Liver (tissue), 3 donors: ENCODE measurements at regions not wholly inside any gene's neighbourhood (a gene's known extent, or its start where the extent isn't known, plus 50 kb on each side); places are given as distances from the start of the nearest gene placed in this dataset.

Experiments
- EGR1 ChIP-seq, 2 donors: IDR thresholded peaks; 2 replicates each; pipeline ENCODE4 v1.6.1; 2016 to 2018; ENCODE audit warnings: antibody characterized with exemption in 2 of 2, low read depth in 2 of 2
- FOXA1 ChIP-seq: IDR thresholded peaks from 2 replicates; pipeline ENCODE4 v1.6.1; 2016; ENCODE audit warnings: antibody characterized with exemption
- FOXA2 ChIP-seq: IDR thresholded peaks from 2 replicates; pipeline ENCODE4 v1.6.1; 2016; ENCODE audit warnings: antibody characterized with exemption
- JUND ChIP-seq, 2 donors: IDR thresholded peaks; 2 replicates each; pipeline ENCODE4 v1.6.1; 2016; ENCODE audit warnings: antibody characterized with exemption in 2 of 2
- RAD21 ChIP-seq, 2 donors: IDR thresholded peaks; 2 replicates each; pipeline ENCODE4 v1.6.1; 2016; ENCODE audit warnings: antibody characterized with exemption in 2 of 2, mild to moderate bottlenecking in 2 of 2
- SP1 ChIP-seq: IDR thresholded peaks from 2 replicates; pipeline ENCODE4 v1.6.1; 2018; ENCODE audit warnings: antibody characterized with exemption, mild to moderate bottlenecking
- TAF1 ChIP-seq: conservative IDR thresholded peaks from 2 replicates; pipeline ENCODE4 v1.6.1; 2016; ENCODE audit warnings: antibody characterized with exemption, mild to moderate bottlenecking
- YY1 ChIP-seq: IDR thresholded peaks from 2 replicates; pipeline ENCODE4 v1.6.1; 2016; ENCODE audit warnings: antibody characterized with exemption, mild to moderate bottlenecking
- TF ChIP-seq, protein P1 (sequence below): fragments of 150-350 bp; IDR thresholded peaks from 2 replicates; pipeline ENCODE4 v1.5.1; 2017; ENCODE audit warnings: improper control_type of control experiment, low read depth, low read length; ENCODE audit not compliant: missing input control
- TF ChIP-seq, protein P2 (sequence below): IDR thresholded peaks from 2 replicates; pipeline ENCODE4 v1.6.1; 2016; ENCODE audit warnings: antibody characterized with exemption
- TF ChIP-seq, protein P3 (sequence below): IDR thresholded peaks from 2 replicates; pipeline ENCODE4 v1.6.1; 2016; ENCODE audit warnings: antibody characterized with exemption, mild to moderate bottlenecking
- TF ChIP-seq, protein P4 (sequence below): IDR thresholded peaks from 2 replicates; pipeline ENCODE4 v1.6.1; 2016; ENCODE audit warnings: antibody characterized with exemption
- donor health status: healthy.
- donor health status: healthy.

GRCh38 chr3:36193448-36193847 is 186.9 kb upstream of the STAC start:
- TF ChIP-seq JUND (IDR thresholded peaks at IDR 0.05), result no peak
- no peak for TF ChIP-seq SP1
- TF ChIP-seq, protein P1, sequence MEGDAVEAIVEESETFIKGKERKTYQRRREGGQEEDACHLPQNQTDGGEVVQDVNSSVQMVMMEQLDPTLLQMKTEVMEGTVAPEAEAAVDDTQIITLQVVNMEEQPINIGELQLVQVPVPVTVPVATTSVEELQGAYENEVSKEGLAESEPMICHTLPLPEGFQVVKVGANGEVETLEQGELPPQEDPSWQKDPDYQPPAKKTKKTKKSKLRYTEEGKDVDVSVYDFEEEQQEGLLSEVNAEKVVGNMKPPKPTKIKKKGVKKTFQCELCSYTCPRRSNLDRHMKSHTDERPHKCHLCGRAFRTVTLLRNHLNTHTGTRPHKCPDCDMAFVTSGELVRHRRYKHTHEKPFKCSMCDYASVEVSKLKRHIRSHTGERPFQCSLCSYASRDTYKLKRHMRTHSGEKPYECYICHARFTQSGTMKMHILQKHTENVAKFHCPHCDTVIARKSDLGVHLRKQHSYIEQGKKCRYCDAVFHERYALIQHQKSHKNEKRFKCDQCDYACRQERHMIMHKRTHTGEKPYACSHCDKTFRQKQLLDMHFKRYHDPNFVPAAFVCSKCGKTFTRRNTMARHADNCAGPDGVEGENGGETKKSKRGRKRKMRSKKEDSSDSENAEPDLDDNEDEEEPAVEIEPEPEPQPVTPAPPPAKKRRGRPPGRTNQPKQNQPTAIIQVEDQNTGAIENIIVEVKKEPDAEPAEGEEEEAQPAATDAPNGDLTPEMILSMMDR, result no peak
- no peak for TF ChIP-seq TAF1
- TF ChIP-seq RAD21 (IDR thresholded peaks at IDR 0.05), result no peak
- no peak for TF ChIP-seq FOXA1
- TF ChIP-seq, protein P2, sequence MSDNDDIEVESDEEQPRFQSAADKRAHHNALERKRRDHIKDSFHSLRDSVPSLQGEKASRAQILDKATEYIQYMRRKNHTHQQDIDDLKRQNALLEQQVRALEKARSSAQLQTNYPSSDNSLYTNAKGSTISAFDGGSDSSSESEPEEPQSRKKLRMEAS, result no peak
- TF ChIP-seq YY1, result no peak
- no peak for TF ChIP-seq FOXA2
- TF ChIP-seq EGR1 (IDR thresholded peaks at IDR 0.05; ENCODE audit: low read depth in 2 of 2), result no peak
- TF ChIP-seq, protein P3, sequence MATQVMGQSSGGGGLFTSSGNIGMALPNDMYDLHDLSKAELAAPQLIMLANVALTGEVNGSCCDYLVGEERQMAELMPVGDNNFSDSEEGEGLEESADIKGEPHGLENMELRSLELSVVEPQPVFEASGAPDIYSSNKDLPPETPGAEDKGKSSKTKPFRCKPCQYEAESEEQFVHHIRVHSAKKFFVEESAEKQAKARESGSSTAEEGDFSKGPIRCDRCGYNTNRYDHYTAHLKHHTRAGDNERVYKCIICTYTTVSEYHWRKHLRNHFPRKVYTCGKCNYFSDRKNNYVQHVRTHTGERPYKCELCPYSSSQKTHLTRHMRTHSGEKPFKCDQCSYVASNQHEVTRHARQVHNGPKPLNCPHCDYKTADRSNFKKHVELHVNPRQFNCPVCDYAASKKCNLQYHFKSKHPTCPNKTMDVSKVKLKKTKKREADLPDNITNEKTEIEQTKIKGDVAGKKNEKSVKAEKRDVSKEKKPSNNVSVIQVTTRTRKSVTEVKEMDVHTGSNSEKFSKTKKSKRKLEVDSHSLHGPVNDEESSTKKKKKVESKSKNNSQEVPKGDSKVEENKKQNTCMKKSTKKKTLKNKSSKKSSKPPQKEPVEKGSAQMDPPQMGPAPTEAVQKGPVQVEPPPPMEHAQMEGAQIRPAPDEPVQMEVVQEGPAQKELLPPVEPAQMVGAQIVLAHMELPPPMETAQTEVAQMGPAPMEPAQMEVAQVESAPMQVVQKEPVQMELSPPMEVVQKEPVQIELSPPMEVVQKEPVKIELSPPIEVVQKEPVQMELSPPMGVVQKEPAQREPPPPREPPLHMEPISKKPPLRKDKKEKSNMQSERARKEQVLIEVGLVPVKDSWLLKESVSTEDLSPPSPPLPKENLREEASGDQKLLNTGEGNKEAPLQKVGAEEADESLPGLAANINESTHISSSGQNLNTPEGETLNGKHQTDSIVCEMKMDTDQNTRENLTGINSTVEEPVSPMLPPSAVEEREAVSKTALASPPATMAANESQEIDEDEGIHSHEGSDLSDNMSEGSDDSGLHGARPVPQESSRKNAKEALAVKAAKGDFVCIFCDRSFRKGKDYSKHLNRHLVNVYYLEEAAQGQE, result no peak
- TF ChIP-seq, protein P4, sequence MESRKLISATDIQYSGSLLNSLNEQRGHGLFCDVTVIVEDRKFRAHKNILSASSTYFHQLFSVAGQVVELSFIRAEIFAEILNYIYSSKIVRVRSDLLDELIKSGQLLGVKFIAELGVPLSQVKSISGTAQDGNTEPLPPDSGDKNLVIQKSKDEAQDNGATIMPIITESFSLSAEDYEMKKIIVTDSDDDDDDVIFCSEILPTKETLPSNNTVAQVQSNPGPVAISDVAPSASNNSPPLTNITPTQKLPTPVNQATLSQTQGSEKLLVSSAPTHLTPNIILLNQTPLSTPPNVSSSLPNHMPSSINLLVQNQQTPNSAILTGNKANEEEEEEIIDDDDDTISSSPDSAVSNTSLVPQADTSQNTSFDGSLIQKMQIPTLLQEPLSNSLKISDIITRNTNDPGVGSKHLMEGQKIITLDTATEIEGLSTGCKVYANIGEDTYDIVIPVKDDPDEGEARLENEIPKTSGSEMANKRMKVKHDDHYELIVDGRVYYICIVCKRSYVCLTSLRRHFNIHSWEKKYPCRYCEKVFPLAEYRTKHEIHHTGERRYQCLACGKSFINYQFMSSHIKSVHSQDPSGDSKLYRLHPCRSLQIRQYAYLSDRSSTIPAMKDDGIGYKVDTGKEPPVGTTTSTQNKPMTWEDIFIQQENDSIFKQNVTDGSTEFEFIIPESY, result no peak
